Testis (tissue), 2 donors: ENCODE measurements at regions not wholly inside any gene's neighbourhood (a gene's known extent, or its start where the extent isn't known, plus 50 kb on each side); places are given as distances from the start of the nearest gene placed in this dataset.

Experiments
- DNase-seq: peaks from one replicate; pipeline ENCODE4 v3.0.0-alpha.2; 2019
- H3K27ac ChIP-seq, 2 donors: fragments of 200-600 bp; sonication (generic); one replicate each; pipeline ENCODE4 v1.5.1; 2019
- H3K27me3 ChIP-seq: fragments of 200-600 bp; sonication (generic); one replicate; pipeline ENCODE4 v1.5.1; 2019
- H3K36me3 ChIP-seq: fragments of 200-600 bp; sonication (generic); one replicate; pipeline ENCODE4 v1.5.1; 2017; ENCODE audit warnings: low read depth; ENCODE audit errors: missing control alignments
- H3K4me1 ChIP-seq: fragments of 200-600 bp; sonication (generic); one replicate; pipeline ENCODE4 v1.5.1; 2019
- H3K4me3 ChIP-seq, 2 donors: fragments of 200-600 bp; sonication (generic); one replicate each; pipeline ENCODE4 v1.5.1; 2017 to 2019
- H3K9me3 ChIP-seq: fragments of 200-600 bp; sonication (generic); one replicate; pipeline ENCODE4 v1.5.1; 2017
- POLR2A ChIP-seq: fragments of 450-650 bp; IDR thresholded peaks from one replicate; pipeline ENCODE4 v1.6.1; 2017; ENCODE audit warnings: antibody characterized with exemption, mild to moderate bottlenecking, moderate library complexity
- WGBS, 2 donors: methylation state at CpG; one replicate each; pipeline ENCODE4 v1.1.5; 2018; 5-methylcytosine and 5-hydroxymethylcytosine counted together
- intact Hi-C: fragments of 100-400 bp; cut with DNase I; formaldehyde crosslinking; loops from one replicate; pipeline ENCODE4 v1.15.1; 2023; ENCODE audit warnings: low total_unique reads
- TF ChIP-seq, protein P1 (sequence below), 3 experiments: fragments of 450-650 bp in 2 of 3; fragments of 200-600 bp in 1 of 3; sonication (generic) in 1 of 3; IDR thresholded peaks; one replicate each; pipeline ENCODE4 v1.5.1; 2016 to 2019; ENCODE audit warnings: antibody characterized with exemption in 3 of 3, mild to moderate bottlenecking in 2 of 3, moderate library complexity in 1 of 3

DNA sequence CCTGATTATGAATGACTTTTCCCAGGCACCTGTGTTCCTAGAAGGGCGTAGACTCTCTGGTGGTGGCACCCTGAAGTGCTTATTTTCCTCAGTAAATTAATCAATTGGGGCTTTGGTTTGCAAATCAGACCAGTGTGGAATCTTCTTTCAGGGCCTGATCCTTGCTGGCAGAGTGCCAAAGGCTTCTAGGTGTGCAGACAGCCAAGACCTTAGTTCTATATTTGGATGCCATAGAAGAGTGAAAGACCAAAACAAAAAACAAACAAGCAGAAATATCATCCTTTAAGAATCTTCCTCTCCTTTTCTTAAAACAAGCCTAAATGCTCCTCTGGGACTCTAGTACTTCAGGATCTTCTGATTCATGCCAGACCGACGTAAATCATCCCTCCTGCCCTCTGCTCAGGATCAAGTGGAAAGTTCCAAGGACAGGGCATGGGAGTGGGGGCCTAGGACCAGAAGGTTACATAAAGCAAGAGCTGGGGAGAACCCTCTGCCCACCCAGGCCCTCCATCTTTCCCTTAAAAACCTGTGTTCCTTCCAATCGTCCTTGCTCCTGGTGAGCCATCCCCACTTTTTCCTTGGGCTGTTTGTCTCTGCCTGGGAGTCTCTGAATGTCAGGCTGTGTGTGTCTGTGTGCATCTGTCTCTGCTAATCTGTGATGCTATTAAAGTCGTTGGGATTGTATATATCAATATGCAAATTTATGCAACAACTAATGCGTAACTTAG lies 70.5 kb upstream of the MYLIP start:
- WGBS, 2 donors = 60 to 63% methylated on average over 6 of the region's 6 CpGs
- Histone ChIP-seq H3K27me3 (no peaks in the 10 kb centered on the region), H3K27ac (no peak overlapping the region), H3K9me3 (no peaks in the 10 kb centered on the region), H3K36me3 (no peaks in the 10 kb centered on the region), H3K4me1 (peaks cover 15% of the 10 kb centered on the region), H3K4me3 (no peak overlapping the region)
- intact Hi-C loops = no loop called here
- TF ChIP-seq POLR2A = no peak
- TF ChIP-seq, protein P1, sequence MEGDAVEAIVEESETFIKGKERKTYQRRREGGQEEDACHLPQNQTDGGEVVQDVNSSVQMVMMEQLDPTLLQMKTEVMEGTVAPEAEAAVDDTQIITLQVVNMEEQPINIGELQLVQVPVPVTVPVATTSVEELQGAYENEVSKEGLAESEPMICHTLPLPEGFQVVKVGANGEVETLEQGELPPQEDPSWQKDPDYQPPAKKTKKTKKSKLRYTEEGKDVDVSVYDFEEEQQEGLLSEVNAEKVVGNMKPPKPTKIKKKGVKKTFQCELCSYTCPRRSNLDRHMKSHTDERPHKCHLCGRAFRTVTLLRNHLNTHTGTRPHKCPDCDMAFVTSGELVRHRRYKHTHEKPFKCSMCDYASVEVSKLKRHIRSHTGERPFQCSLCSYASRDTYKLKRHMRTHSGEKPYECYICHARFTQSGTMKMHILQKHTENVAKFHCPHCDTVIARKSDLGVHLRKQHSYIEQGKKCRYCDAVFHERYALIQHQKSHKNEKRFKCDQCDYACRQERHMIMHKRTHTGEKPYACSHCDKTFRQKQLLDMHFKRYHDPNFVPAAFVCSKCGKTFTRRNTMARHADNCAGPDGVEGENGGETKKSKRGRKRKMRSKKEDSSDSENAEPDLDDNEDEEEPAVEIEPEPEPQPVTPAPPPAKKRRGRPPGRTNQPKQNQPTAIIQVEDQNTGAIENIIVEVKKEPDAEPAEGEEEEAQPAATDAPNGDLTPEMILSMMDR (IDR thresholded peaks at IDR 0.05) = no peak
- no peak for DNase-seq

DNA sequence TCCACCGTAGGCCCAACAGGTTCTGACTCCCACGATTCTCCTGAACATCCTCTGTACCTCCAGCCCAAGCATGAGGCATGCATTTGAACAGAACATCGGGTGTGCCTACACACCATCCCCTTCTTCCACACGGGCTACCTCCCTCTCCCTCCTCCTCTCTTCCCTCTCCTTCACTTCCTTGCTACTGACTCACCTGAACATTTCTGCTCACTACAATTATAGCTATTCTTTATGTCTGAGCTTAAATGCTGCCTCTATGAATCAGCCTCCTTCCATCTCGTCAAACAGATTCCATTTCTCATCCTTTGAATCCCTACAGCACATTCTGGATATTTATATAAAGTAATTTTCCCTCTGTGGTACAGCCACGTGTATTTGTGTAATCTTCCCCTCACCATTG lies 71.4 kb upstream of the MYLIP start:
- intact Hi-C loops = no loop called here
- no peak for DNase-seq
- Histone ChIP-seq H3K4me3 (no peak overlapping the region), H3K27me3 (no peaks in the 10 kb centered on the region), H3K9me3 (no peaks in the 10 kb centered on the region), H3K4me1 (peaks cover 15% of the 10 kb centered on the region), H3K36me3 (no peaks in the 10 kb centered on the region), H3K27ac (no peak overlapping the region)
- 86 to 91% methylated on average over 6 of the region's 6 CpGs for WGBS, 2 donors
- TF ChIP-seq, protein P1 (IDR thresholded peaks at IDR 0.05) = no peak
- no peak for TF ChIP-seq POLR2A

DNA sequence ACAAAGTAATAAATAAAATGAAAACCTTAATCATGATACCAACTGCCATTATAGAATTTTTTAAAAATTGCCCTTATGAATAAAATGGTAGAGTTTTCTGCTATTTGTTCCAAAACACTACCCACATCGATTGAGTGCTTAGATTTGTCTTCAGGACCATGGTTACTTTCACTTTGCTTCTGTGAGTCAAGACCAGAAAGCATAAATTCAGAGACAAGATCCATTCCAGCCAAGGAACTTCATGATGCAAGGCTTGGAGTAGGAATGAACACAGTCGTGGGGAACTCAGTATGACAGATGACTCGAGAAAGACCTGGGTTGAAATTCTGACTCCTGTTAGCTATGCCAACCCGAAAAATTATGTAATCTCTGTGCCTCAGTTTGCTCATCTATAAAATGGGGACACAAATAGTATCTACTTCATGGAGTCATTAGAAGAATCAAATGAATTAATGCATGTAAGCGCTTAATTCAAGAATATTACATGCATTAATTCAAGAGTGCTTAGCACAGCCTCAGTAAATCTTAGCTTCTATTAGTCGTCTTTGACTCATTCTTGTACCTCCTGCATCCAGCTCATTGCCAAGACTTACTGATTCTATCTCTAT lies 72.5 kb upstream of the MYLIP start:
- Histone ChIP-seq H3K27me3 (no peaks in the 10 kb centered on the region), H3K4me3 (no peak overlapping the region), H3K9me3 (no peaks in the 10 kb centered on the region), H3K4me1 (peaks cover 15% of the 10 kb centered on the region), H3K36me3 (no peaks in the 10 kb centered on the region), H3K27ac (no peak overlapping the region)
- DNase-seq = no peak
- intact Hi-C loops = no loop called here
- 85 to 87% methylated on average over 6 of the region's 6 CpGs for WGBS, 2 donors
- TF ChIP-seq, protein P1 (IDR thresholded peaks at IDR 0.05) = no peak
- TF ChIP-seq POLR2A = no peak

DNA sequence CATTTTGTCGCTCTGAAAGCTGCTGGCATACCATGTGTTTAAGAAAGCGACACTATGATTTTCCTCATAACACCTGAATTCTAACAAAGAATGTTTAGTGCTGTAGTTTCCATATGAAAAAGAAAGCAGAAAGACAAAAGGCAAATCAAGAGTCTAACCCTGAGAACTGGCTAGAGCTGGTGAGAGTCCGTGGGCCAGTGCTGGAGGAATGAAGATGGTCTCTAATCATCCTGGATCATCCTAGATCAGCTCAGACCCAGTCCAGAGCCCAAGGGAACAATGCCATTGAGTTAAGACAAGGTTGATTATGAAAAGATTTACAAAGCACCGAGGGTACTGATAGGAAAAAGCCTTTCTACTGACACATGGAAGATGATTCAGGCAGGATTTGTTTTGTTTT lies 73.0 kb upstream of the MYLIP start:
- TF ChIP-seq POLR2A = no peak
- TF ChIP-seq, protein P1 (IDR thresholded peaks at IDR 0.05) = no peak
- WGBS, 2 donors = 81 to 88% methylated on average over 4 of the region's 4 CpGs
- Histone ChIP-seq H3K4me1 (peaks cover 15% of the 10 kb centered on the region), H3K36me3 (no peaks in the 10 kb centered on the region), H3K9me3 (no peaks in the 10 kb centered on the region), H3K4me3 (no peak overlapping the region), H3K27ac (no peak overlapping the region), H3K27me3 (no peaks in the 10 kb centered on the region)
- DNase-seq = no peak
- intact Hi-C loops = no loop called here

DNA sequence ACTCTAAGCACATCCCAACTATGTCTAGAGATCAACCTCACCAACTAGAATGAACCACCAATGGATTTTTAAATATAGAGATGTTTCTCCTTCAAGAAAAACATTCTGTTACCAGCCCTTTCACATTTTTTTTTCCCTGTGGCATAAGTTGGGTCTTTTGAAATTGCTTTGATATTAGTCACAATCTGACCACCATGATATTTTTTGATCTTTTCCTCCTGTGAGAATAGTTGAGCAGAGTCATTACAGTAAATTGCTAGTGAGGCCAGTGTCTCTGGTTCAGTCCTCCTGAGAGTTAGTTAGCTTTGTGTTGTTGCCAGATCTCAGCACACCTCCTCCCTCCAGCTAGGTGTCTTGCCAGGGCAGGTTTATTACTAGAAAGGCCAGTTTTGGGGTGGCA lies 79.7 kb upstream of the MYLIP start:
- TF ChIP-seq, protein P1 (IDR thresholded peaks at IDR 0.05) = no peak
- no peak for TF ChIP-seq POLR2A
- intact Hi-C loops = no loop called here
- no peak for DNase-seq

More for the DNA sequence above, 79.7 kb upstream of the MYLIP start:
- Histone ChIP-seq H3K9me3 (no peaks in the 10 kb centered on the region), H3K27ac (no peak overlapping the region), H3K4me1 (no peaks in the 10 kb centered on the region), H3K4me3 (no peak overlapping the region), H3K36me3 (no peaks in the 10 kb centered on the region), H3K27me3 (no peaks in the 10 kb centered on the region)
